Osteocyte (in vitro differentiated cells): ENCODE measurements at regions not wholly inside any gene's neighbourhood (a gene's known extent, or its start where the extent isn't known, plus 50 kb on each side); places are given as distances from the start of the nearest gene placed in this dataset.

Experiments used
- DNase-seq: peaks from one replicate; pipeline ENCODE4 v3.0.0; 2021; ENCODE audit warnings: mixed read lengths; ENCODE audit not compliant: unreplicated experiment; ENCODE audit errors: extremely low spot score
- H3K27ac Mint-ChIP-seq: one replicate; pipeline ENCODE4 v1.8.0; 2021; ENCODE audit warnings: mild to moderate bottlenecking, mixed read lengths; ENCODE audit not compliant: unreplicated experiment
- H3K27me3 Mint-ChIP-seq: one replicate; pipeline ENCODE4 v1.8.0; 2021; ENCODE audit warnings: mixed read lengths; ENCODE audit not compliant: unreplicated experiment
- H3K36me3 Mint-ChIP-seq: one replicate; pipeline ENCODE4 v1.8.0; 2021; ENCODE audit warnings: mixed read lengths; ENCODE audit not compliant: unreplicated experiment
- H3K4me1 Mint-ChIP-seq: one replicate; pipeline ENCODE4 v1.8.0; 2021; ENCODE audit warnings: mixed read lengths; ENCODE audit not compliant: unreplicated experiment
- H3K4me3 Mint-ChIP-seq: one replicate; pipeline ENCODE4 v1.8.0; 2021; ENCODE audit warnings: mild to moderate bottlenecking, moderate library complexity, mixed read lengths; ENCODE audit not compliant: unreplicated experiment
- H3K9me3 Mint-ChIP-seq: one replicate; pipeline ENCODE4 v1.8.0; 2021; ENCODE audit warnings: mixed read lengths; ENCODE audit not compliant: unreplicated experiment
- CTCF ChIP-seq: fragments of 200-600 bp; sonication (generic); IDR thresholded peaks from 2 replicates; pipeline ENCODE4 v1.5.0; 2021; ENCODE audit warnings: antibody characterized with exemption, mild to moderate bottlenecking, moderate library complexity

GRCh38 chr6:78324213-78324612 is 543.1 kb upstream of the IRAK1BP1 start:
- Mint-ChIP-seq H3K27ac (no peak overlapping the region), H3K36me3 (no peaks in the 10 kb centered on the region), H3K4me3 (no peak overlapping the region), H3K27me3 (no peaks in the 10 kb centered on the region), H3K9me3 (no peaks in the 10 kb centered on the region), H3K4me1 (no peaks in the 10 kb centered on the region)
- DNase-seq = no peak
- TF ChIP-seq CTCF = no peak

- H3K4me1 Mint-ChIP-seq = peaks cover 3% of the 10 kb centered on the region
- no peak overlapping the region for H3K27ac Mint-ChIP-seq
- no peak for DNase-seq
- H3K9me3 Mint-ChIP-seq = peaks cover 4% of the 10 kb centered on the region
- no peaks in the 10 kb centered on the region for H3K27me3 Mint-ChIP-seq
- TF ChIP-seq CTCF = no peak
- no peak overlapping the region for H3K4me3 Mint-ChIP-seq
- no peaks in the 10 kb centered on the region for H3K36me3 Mint-ChIP-seq
Observed at GRCh38 chr6:78340755-78341154, 526.6 kb upstream of the IRAK1BP1 start.

- H3K27me3 Mint-ChIP-seq = no peaks in the 10 kb centered on the region
- no peak overlapping the region for H3K4me3 Mint-ChIP-seq
- no peaks in the 10 kb centered on the region for H3K36me3 Mint-ChIP-seq
- peaks cover 4% of the 10 kb centered on the region for H3K9me3 Mint-ChIP-seq
- H3K27ac Mint-ChIP-seq = no peak overlapping the region
- no peak for TF ChIP-seq CTCF
- no peak for DNase-seq
- peaks cover 3% of the 10 kb centered on the region for H3K4me1 Mint-ChIP-seq
Observed at GRCh38 chr6:78345882-78346281, 521.5 kb upstream of the IRAK1BP1 start.

- no peak for TF ChIP-seq CTCF
- Mint-ChIP-seq H3K4me1 (peaks cover 3% of the 10 kb centered on the region), H3K36me3 (no peaks in the 10 kb centered on the region), H3K27me3 (no peaks in the 10 kb centered on the region), H3K4me3 (no peak overlapping the region), H3K9me3 (peaks cover 4% of the 10 kb centered on the region), H3K27ac (no peak overlapping the region)
- DNase-seq = no peak
Observed at GRCh38 chr6:78347191-78347916, 520.0 kb upstream of the IRAK1BP1 start.

DNA sequence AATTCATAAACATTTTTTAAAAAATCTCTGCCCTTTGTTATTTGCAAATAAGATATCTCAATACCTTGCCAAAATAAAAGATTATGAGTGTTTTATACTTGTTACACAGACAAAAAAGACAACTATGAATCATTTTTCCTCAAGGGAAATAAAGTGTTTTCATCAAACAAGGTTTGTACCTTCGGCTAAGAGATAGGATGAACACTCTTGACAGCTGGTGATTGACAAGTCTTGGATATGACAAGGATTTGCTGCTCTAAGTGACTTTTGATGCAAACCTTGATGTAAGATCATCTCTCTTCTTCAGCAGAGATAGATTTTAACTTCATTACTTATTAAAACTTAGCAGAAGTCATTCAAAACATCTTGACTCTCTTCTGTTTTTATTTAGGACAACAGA is 514.3 kb upstream of the IRAK1BP1 start:
- DNase-seq = no peak
- no peaks in the 10 kb centered on the region for H3K36me3 Mint-ChIP-seq
- TF ChIP-seq CTCF = no peak
- no peak overlapping the region for H3K27ac Mint-ChIP-seq
- no peaks in the 10 kb centered on the region for H3K4me1 Mint-ChIP-seq
- no peaks in the 10 kb centered on the region for H3K27me3 Mint-ChIP-seq
- no peaks in the 10 kb centered on the region for H3K9me3 Mint-ChIP-seq
- no peak overlapping the region for H3K4me3 Mint-ChIP-seq
